ENCODE measurements at regions not wholly inside any gene's neighbourhood (a gene's known extent, or its start where the extent isn't known, plus 50 kb on each side); places are given as distances from the start of the nearest gene placed in this dataset.
A peak's percentile ranks its signal among the peaks of the same experiment; 100 is the strongest.

- no peak for DNase-seq (ENCODE audit: low spot score)
Measured at GRCh38 chr10:105982735-105983134, 1181.8 kb downstream of the SORCS1 start.

- DNase-seq (ENCODE audit: low spot score), result no peak
Measured at GRCh38 chr10:105981679-105982078, 1182.8 kb downstream of the SORCS1 start.

- DNase-seq (ENCODE audit: low spot score), result no peak
Measured at GRCh38 chr10:105974803-105975456, 1189.6 kb downstream of the SORCS1 start.

GRCh38 chr10:105973902-105974301 lies 1190.6 kb downstream of the SORCS1 start:
- no peak for DNase-seq (ENCODE audit: low spot score)

- DNase-seq (ENCODE audit: low spot score), result no peak
Measured at GRCh38 chr10:105973360-105973759, 1191.1 kb downstream of the SORCS1 start.

GRCh38 chr10:105971460-105971859 lies 1193.0 kb downstream of the SORCS1 start:
- DNase-seq (ENCODE audit: low spot score), result no peak

- no peak for DNase-seq (ENCODE audit: low spot score)
Measured at GRCh38 chr10:105969884-105970377, 1194.6 kb downstream of the SORCS1 start.

GRCh38 chr10:105968666-105969065 lies 1195.8 kb downstream of the SORCS1 start:
- DNase-seq (ENCODE audit: low spot score), result no peak

GRCh38 chr10:105967256-105967655 lies 1197.2 kb downstream of the SORCS1 start:
- DNase-seq (ENCODE audit: low spot score), result no peak

GRCh38 chr10:105965141-105965540 lies 1199.4 kb downstream of the SORCS1 start:
- DNase-seq (ENCODE audit: low spot score), result no peak

- no peak for DNase-seq (ENCODE audit: low spot score)
Measured at GRCh38 chr10:105964009-105964408, 1200.5 kb downstream of the SORCS1 start.

GRCh38 chr10:105963334-105963884 lies 1201.1 kb downstream of the SORCS1 start:
- no peak for DNase-seq (ENCODE audit: low spot score)

GRCh38 chr10:105956550-105956949 lies 1208.0 kb downstream of the SORCS1 start:
- DNase-seq (ENCODE audit: low spot score), result no peak

- DNase-seq (ENCODE audit: low spot score), result no peak
Measured at GRCh38 chr10:105953861-105954260, 1210.6 kb downstream of the SORCS1 start.

GRCh38 chr10:105953056-105953455 lies 1211.5 kb downstream of the SORCS1 start:
- no peak for DNase-seq (ENCODE audit: low spot score)

GRCh38 chr10:105952153-105952552 lies 1212.4 kb downstream of the SORCS1 start:
- DNase-seq (ENCODE audit: low spot score), result no peak

GRCh38 chr10:105950410-105950809 lies 1214.1 kb downstream of the SORCS1 start:
- DNase-seq (ENCODE audit: low spot score), result peak; percentile 17

- no peak for DNase-seq (ENCODE audit: low spot score)
Measured at GRCh38 chr10:105949721-105950120, 1214.8 kb downstream of the SORCS1 start.

- no peak for DNase-seq (ENCODE audit: low spot score)
Measured at GRCh38 chr10:105925045-105925785, 1239.3 kb downstream of the SORCS1 start.

- DNase-seq (ENCODE audit: low spot score), result no peak
Measured at GRCh38 chr10:105921348-105921747, 1243.2 kb downstream of the SORCS1 start.

GRCh38 chr10:105914432-105914831 lies 1250.1 kb downstream of the SORCS1 start:
- no peak for DNase-seq (ENCODE audit: low spot score)

- no peak for DNase-seq (ENCODE audit: low spot score)
Measured at GRCh38 chr10:105908701-105909100, 1255.8 kb downstream of the SORCS1 start.

- no peak for DNase-seq (ENCODE audit: low spot score)
Measured at GRCh38 chr10:105885495-105885894, 1244.4 kb downstream of the SORCS3 start.
